HL-60 (cell line): ENCODE measurements at regions not wholly inside any gene's neighbourhood (a gene's known extent, or its start where the extent isn't known, plus 50 kb on each side); places are given as distances from the start of the nearest gene placed in this dataset.

Experiments used
- DNase-seq, 2 experiments: peaks; one replicate each; pipeline ENCODE4 v3.0.0-alpha.2; 2010 to 2020; ENCODE audit warnings: low read depth in 1 of 2, low spot score in 1 of 2
- H3K27ac ChIP-seq: fragments of 250-450 bp; sonication (Bioruptor Pico); replicated peaks from 2 replicates; pipeline ENCODE4 v1.5.1; 2020; ENCODE audit warnings: mild to moderate bottlenecking, moderate library complexity
- H3K27me3 ChIP-seq: fragments of 250-450 bp; sonication (Bioruptor Pico); 2 replicates; pipeline ENCODE4 v1.5.1; 2021; ENCODE audit warnings: mild to moderate bottlenecking, moderate library complexity; ENCODE audit not compliant: insufficient read depth, poor library complexity, severe bottlenecking
- H3K4me3 ChIP-seq: replicated peaks from 2 replicates; pipeline ENCODE4 v1.5.1; 2011; ENCODE audit warnings: mild to moderate bottlenecking, control low read depth, low read length; ENCODE audit not compliant: insufficient read depth
- GABPA ChIP-seq: IDR thresholded peaks from 2 replicates; pipeline ENCODE4 v1.6.1; 2012; ENCODE audit warnings: low read depth
- POLR2AphosphoS5 ChIP-seq: IDR thresholded peaks from 2 replicates; pipeline ENCODE4 v1.6.1; 2012; ENCODE audit warnings: low read depth
- SPI1 ChIP-seq: IDR thresholded peaks from 2 replicates; pipeline ENCODE4 v1.6.1; 2012; ENCODE audit warnings: low read depth, mild to moderate bottlenecking, borderline replicate concordance
- TF ChIP-seq, protein P1 (sequence below): IDR thresholded peaks from one replicate; pipeline ENCODE4 v1.5.1; 2011; ENCODE audit warnings: low read length, control low read depth, inconsistent platforms; ENCODE audit not compliant: insufficient read depth
- TF ChIP-seq, protein P2 (sequence below): IDR thresholded peaks from 2 replicates; pipeline ENCODE4 v1.6.1; 2012; ENCODE audit warnings: low read depth; ENCODE audit not compliant: insufficient replicate concordance

DNA sequence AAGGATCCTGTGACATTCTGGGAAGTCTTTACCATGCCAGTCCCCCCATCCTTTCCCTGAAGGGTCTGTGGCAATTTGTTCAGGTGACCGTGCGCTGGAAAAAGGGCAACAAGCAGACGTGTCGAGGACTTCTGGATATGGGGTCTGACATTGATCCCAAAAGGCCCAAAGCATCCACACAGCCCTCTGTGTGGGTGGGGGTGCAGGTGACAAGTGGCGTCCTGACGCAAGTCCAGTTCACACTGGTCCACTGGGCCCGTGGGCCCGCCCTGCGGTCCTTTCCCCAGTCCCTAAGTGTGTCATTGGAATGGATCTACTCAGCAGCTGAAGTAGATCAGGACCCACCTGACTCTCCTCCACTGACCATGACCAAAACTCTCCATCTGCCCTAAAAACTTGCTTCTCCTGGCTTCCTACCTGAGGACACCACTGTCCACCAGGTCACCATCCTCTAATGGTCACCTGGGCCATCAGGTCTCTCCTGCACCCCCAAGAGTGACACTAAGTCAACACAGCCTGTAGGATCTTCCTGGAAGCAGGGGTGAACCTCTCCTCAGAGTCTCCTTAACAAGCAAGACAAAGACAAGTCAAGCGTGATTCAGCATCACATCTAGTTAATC is 85.6 kb upstream of the SLC66A3 start:
- no peak for DNase-seq
- Histone ChIP-seq H3K27me3 (peaks cover 7% of the 10 kb centered on the region), H3K4me3 (no peak overlapping the region), H3K27ac (no peak overlapping the region)
- TF ChIP-seq, protein P1, sequence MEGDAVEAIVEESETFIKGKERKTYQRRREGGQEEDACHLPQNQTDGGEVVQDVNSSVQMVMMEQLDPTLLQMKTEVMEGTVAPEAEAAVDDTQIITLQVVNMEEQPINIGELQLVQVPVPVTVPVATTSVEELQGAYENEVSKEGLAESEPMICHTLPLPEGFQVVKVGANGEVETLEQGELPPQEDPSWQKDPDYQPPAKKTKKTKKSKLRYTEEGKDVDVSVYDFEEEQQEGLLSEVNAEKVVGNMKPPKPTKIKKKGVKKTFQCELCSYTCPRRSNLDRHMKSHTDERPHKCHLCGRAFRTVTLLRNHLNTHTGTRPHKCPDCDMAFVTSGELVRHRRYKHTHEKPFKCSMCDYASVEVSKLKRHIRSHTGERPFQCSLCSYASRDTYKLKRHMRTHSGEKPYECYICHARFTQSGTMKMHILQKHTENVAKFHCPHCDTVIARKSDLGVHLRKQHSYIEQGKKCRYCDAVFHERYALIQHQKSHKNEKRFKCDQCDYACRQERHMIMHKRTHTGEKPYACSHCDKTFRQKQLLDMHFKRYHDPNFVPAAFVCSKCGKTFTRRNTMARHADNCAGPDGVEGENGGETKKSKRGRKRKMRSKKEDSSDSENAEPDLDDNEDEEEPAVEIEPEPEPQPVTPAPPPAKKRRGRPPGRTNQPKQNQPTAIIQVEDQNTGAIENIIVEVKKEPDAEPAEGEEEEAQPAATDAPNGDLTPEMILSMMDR = no peak
- no peak for TF ChIP-seq GABPA
- no peak for TF ChIP-seq POLR2AphosphoS5
- TF ChIP-seq, protein P2, sequence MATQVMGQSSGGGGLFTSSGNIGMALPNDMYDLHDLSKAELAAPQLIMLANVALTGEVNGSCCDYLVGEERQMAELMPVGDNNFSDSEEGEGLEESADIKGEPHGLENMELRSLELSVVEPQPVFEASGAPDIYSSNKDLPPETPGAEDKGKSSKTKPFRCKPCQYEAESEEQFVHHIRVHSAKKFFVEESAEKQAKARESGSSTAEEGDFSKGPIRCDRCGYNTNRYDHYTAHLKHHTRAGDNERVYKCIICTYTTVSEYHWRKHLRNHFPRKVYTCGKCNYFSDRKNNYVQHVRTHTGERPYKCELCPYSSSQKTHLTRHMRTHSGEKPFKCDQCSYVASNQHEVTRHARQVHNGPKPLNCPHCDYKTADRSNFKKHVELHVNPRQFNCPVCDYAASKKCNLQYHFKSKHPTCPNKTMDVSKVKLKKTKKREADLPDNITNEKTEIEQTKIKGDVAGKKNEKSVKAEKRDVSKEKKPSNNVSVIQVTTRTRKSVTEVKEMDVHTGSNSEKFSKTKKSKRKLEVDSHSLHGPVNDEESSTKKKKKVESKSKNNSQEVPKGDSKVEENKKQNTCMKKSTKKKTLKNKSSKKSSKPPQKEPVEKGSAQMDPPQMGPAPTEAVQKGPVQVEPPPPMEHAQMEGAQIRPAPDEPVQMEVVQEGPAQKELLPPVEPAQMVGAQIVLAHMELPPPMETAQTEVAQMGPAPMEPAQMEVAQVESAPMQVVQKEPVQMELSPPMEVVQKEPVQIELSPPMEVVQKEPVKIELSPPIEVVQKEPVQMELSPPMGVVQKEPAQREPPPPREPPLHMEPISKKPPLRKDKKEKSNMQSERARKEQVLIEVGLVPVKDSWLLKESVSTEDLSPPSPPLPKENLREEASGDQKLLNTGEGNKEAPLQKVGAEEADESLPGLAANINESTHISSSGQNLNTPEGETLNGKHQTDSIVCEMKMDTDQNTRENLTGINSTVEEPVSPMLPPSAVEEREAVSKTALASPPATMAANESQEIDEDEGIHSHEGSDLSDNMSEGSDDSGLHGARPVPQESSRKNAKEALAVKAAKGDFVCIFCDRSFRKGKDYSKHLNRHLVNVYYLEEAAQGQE = no peak
- no peak for TF ChIP-seq SPI1

DNA sequence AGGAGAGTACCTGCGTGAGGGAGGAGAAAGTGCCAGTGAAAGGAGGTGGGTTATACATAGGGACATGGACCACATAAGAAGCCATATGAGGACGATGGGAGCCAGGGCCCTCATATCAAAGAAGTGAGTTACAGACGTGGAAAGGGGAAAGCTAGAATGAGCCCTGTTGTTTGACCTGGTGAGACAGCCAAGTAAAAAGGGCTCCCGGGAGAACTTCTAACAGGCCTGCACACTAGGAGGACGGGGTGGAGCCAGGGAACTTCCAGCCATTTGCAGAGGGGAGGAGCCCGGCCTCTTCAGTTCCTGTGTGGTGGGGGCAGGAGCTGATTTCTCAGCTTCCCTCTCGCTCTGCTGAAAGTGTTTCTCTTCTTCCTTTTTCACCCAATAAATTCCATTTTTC is 84.1 kb upstream of the SLC66A3 start:
- H3K27me3 ChIP-seq = peaks cover 7% of the 10 kb centered on the region
- no peak for TF ChIP-seq POLR2AphosphoS5
- no peak for TF ChIP-seq SPI1
- TF ChIP-seq, protein P1 = no peak
- TF ChIP-seq, protein P2 = no peak
- TF ChIP-seq GABPA = no peak

DNA sequence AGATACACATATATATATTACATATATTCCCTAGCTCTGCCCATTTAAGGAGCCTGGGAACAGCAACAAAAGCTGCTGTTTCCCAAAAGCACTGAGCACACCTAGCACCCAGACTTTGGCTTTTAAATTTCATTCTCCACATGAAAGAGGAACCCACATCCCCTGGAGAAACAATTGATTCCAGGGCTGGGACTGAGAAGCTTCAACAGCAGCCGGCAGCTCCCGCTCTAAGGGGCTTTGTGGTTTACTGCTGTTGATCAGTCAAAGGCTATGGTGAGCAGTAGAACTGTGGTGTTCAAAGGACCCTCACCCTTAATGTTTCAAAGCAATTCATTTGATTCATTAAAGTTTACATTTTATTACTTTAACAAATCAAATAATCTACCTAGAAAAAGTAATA is 83.3 kb upstream of the SLC66A3 start:
- H3K27me3 ChIP-seq = peaks cover 7% of the 10 kb centered on the region
- no peak overlapping the region for H3K4me3 ChIP-seq
- TF ChIP-seq POLR2AphosphoS5 = no peak
- TF ChIP-seq, protein P2 = no peak
- TF ChIP-seq, protein P1 = no peak
- no peak for TF ChIP-seq SPI1
- TF ChIP-seq GABPA = no peak
- no peak for DNase-seq
- H3K27ac ChIP-seq = no peak overlapping the region

More for the DNA sequence above, 84.1 kb upstream of the SLC66A3 start:
- DNase-seq = peak in 1 of 2 experiments; percentile 13
- Histone ChIP-seq H3K27ac (no peak overlapping the region), H3K4me3 (no peak overlapping the region)
